ENCODE measurements at regions not wholly inside any gene's neighbourhood (a gene's known extent, or its start where the extent isn't known, plus 50 kb on each side); places are given as distances from the start of the nearest gene placed in this dataset.
"Not testable (repeated sequence)": the region's sequence is repeated elsewhere in the genome, so short reads cannot be mapped to it uniquely, and the experiment has no call there.

- DNase-seq: no peak
These were observed 176.1 kb downstream of the MINAR1 start for GRCh38 chr15:79608066-79608864.

GRCh38 chr15:79609506-79609905, 177.4 kb downstream of the MINAR1 start:
- DNase-seq: no peak

GRCh38 chr15:79610021-79610420, 177.9 kb downstream of the MINAR1 start:
- DNase-seq: no peak

- DNase-seq: no peak
These were observed 183.6 kb downstream of the MINAR1 start for GRCh38 chr15:79615754-79616153.

- no peak for DNase-seq
These were observed 184.9 kb downstream of the MINAR1 start for GRCh38 chr15:79617071-79617470.

- DNase-seq: no peak
These were observed 188.1 kb downstream of the MINAR1 start for GRCh38 chr15:79620112-79620857.

- DNase-seq: not testable (repeated sequence)
These were observed 189.7 kb downstream of the MINAR1 start for GRCh38 chr15:79621805-79622204.

- no peak for DNase-seq
These were observed 191.4 kb downstream of the MINAR1 start for GRCh38 chr15:79623488-79623887.

- DNase-seq: no peak
These were observed 197.6 kb downstream of the MINAR1 start for GRCh38 chr15:79629687-79630086.

GRCh38 chr15:79632457-79632856, 200.3 kb downstream of the MINAR1 start:
- DNase-seq: no peak

GRCh38 chr15:79635149-79635771, 203.1 kb downstream of the MINAR1 start:
- no peak for DNase-seq

GRCh38 chr15:79635897-79636561, 203.9 kb downstream of the MINAR1 start:
- no peak for DNase-seq

- no peak for DNase-seq
These were observed 208.1 kb downstream of the MINAR1 start for GRCh38 chr15:79640206-79640605.

GRCh38 chr15:79641841-79642240, 209.7 kb downstream of the MINAR1 start:
- no peak for DNase-seq

- no peak for DNase-seq
These were observed 211.3 kb downstream of the MINAR1 start for GRCh38 chr15:79643393-79643792.

- DNase-seq: no peak
These were observed 212.0 kb downstream of the MINAR1 start for GRCh38 chr15:79644091-79644490.

- DNase-seq: not testable (repeated sequence)
These were observed 220.8 kb downstream of the MINAR1 start for GRCh38 chr15:79652972-79653371.

GRCh38 chr15:79653533-79653932, 221.4 kb downstream of the MINAR1 start:
- no peak for DNase-seq

- no peak for DNase-seq
These were observed 224.2 kb downstream of the MINAR1 start for GRCh38 chr15:79656151-79657000.

- DNase-seq: no peak
These were observed 225.6 kb downstream of the MINAR1 start for GRCh38 chr15:79657722-79658121.

GRCh38 chr15:79659691-79660090, 227.6 kb downstream of the MINAR1 start:
- DNase-seq: no peak

- DNase-seq: no peak
These were observed 229.3 kb downstream of the MINAR1 start for GRCh38 chr15:79661411-79661810.
